RWPE1 (cell line): ENCODE measurements at regions not wholly inside any gene's neighbourhood (a gene's known extent, or its start where the extent isn't known, plus 50 kb on each side); places are given as distances from the start of the nearest gene placed in this dataset.
A peak's percentile ranks its signal among the peaks of the same experiment; 100 is the strongest.

Experiments
- CTCF ChIA-PET: fragments of 350-600 bp; sonication (Branson Sonifier 250); formaldehyde crosslinking; extraction: SDS; loops from one replicate; lab custom pipeline; 2021; lab: Yijun Ruan, JAX
- POLR2A ChIA-PET: fragments of 400-600 bp; formaldehyde crosslinking; extraction: SDS; loops from one replicate; lab custom pipeline; 2020; ENCODE audit warnings: antibody characterized with exemption; ENCODE audit not compliant: low non-redundant PET; lab: Yijun Ruan, JAX
- DNase-seq: peaks from one replicate; pipeline ENCODE4 v3.0.0; 2012; ENCODE audit warnings: low spot score
- H3K27ac ChIP-seq: fragments of 450-650 bp; 2 replicates; pipeline ENCODE4 v1.5.1; 2017
- TF ChIP-seq, protein P1 (sequence below): fragments of 450-650 bp; conservative IDR thresholded peaks from 2 replicates; pipeline ENCODE4 v1.5.1; 2017; ENCODE audit warnings: low read depth, mild to moderate bottlenecking

GRCh38 chr2:161095314-161095713 is 64.9 kb upstream of the TANK start:
- TF ChIP-seq, protein P1, sequence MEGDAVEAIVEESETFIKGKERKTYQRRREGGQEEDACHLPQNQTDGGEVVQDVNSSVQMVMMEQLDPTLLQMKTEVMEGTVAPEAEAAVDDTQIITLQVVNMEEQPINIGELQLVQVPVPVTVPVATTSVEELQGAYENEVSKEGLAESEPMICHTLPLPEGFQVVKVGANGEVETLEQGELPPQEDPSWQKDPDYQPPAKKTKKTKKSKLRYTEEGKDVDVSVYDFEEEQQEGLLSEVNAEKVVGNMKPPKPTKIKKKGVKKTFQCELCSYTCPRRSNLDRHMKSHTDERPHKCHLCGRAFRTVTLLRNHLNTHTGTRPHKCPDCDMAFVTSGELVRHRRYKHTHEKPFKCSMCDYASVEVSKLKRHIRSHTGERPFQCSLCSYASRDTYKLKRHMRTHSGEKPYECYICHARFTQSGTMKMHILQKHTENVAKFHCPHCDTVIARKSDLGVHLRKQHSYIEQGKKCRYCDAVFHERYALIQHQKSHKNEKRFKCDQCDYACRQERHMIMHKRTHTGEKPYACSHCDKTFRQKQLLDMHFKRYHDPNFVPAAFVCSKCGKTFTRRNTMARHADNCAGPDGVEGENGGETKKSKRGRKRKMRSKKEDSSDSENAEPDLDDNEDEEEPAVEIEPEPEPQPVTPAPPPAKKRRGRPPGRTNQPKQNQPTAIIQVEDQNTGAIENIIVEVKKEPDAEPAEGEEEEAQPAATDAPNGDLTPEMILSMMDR, result no peak
- ChIA-PET CTCF (no interaction called here), POLR2A (no interaction called here)
- H3K27ac ChIP-seq, result no peak overlapping the region
- DNase-seq, result no peak

GRCh38 chr2:161096336-161096735 is 63.9 kb upstream of the TANK start:
- no peak for DNase-seq
- TF ChIP-seq, protein P1, result no peak
- H3K27ac ChIP-seq, result no peak overlapping the region
- POLR2A ChIA-PET, result no interaction called here
- CTCF ChIA-PET, result no interaction called here

DNA sequence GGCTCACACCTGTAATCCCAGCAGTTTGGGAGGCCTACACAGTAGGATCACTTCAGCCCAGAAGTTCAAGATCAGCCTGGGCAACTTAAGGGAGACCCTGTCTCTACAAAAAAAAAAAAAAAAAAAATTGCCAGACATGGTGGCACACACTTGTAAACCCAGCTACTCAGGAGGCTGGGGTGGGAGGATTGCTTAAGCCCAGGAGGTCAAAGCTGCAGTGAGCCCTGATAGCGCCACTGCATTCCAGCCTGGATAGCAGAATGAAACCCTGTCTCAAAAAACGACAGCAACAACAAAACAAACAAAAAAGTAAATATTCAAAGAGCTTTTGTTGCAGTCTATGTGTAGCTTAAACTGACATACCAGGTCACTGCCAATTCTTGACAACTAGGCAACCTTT is 63.1 kb upstream of the TANK start:
- TF ChIP-seq, protein P1, result no peak
- no peak for DNase-seq
- POLR2A ChIA-PET, result no interaction called here
- no peak overlapping the region for H3K27ac ChIP-seq
- CTCF ChIA-PET, result interaction anchor here (1.2 kb wide), 1 partner anchor 13 kb away, joined by 5 read pairs; no protein-coding TSS in a partner anchor

GRCh38 chr2:161100211-161100895 is 59.9 kb upstream of the TANK start:
- no peak overlapping the region for H3K27ac ChIP-seq
- TF ChIP-seq, protein P1, result no peak
- DNase-seq, result no peak
- ChIA-PET POLR2A (no interaction called here), CTCF (no interaction called here)

DNA sequence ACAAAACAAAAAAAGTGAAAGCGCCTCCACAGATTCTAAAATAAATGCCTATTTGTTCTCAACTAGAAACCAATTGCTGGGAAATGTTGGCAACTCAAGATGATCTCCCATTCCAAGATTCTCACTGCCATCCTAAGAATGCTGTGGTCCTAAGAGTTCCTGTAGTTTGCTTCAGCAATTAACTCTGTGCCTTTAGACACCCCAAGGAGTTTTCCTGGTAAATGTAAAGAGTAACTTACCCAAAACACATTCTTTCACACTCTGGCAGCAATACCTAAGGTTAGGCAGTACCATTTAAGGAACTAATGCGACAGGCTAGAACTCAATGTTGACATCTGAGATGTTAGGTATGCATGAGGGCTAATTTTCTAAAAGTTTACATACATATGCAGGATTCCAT is 58.8 kb upstream of the TANK start:
- ChIA-PET CTCF (no interaction called here), POLR2A (no interaction called here)
- no peak for DNase-seq
- TF ChIP-seq, protein P1, result no peak
- no peak overlapping the region for H3K27ac ChIP-seq

DNA sequence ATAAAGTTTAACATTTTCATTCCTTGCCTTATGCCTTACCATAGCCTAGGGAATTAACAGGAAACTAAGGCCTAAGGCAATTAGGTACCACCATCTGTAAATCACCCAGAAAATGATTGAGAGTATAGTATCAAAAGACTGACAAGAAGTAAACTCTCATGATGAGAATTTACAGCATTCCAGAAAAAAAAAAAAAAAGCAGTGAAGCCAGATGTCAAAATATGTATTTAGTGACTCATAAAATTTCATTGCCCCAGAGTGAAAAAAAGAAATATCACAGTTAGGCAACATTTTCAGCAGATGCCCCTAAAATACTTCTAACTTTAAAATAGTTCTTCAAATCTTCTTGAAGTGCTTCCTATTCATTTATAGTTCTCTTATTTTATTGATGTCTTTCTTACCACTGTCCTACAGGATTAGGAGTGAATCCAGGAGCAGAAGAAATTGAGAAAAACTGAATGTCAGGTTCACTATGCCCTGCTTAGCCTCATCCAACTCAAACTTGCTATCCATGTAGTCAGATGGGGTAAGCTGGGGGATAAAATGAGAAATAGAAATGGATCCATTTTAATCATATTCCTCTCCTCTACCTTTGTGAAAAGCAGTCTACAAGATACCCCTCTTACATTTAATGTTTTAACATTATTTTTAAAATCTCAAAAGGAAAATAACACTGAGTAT is 57.3 kb upstream of the TANK start:
- TF ChIP-seq, protein P1, result no peak
- ChIA-PET POLR2A (no interaction called here), CTCF (interaction anchor here (0.7 kb wide), 1 partner anchor 827 kb away, joined by 3 read pairs; no protein-coding TSS in a partner anchor)
- no peak overlapping the region for H3K27ac ChIP-seq
- DNase-seq, result peak; percentile 36
